H1 (cell line): ENCODE measurements at regions not wholly inside any gene's neighbourhood (a gene's known extent, or its start where the extent isn't known, plus 50 kb on each side); places are given as distances from the start of the nearest gene placed in this dataset.

Experiments
- CTCF ChIA-PET: fragments of 300-600 bp; sonication (Branson Sonifier 250); formaldehyde crosslinking; loops from one replicate; lab custom pipeline; 2021; ENCODE audit not compliant: partially characterized antibody; lab: Charles Lee
- POLR2A ChIA-PET: fragments of 300-600 bp; sonication (Branson Sonifier 250); formaldehyde crosslinking; loops from one replicate; lab custom pipeline; 2021; ENCODE audit warnings: inconsistent platforms; ENCODE audit not compliant: partially characterized antibody; lab: Charles Lee
- DNase-seq, 2 experiments: peaks; one replicate each; pipeline versions ENCODE4 v3.0.0 to v3.0.0-alpha.2; 2010 to 2022; ENCODE audit warnings: low spot score in 2 of 2, low read depth in 1 of 2, mixed read lengths in 1 of 2
- FAIRE-seq: peaks from 2 replicates; lab custom pipeline; 2011; peaks lifted over from hg19 to GRCh38; lab: Jason Lieb, UNC
- H2AFZ ChIP-seq: 2 replicates; pipeline ENCODE4 v1.8.1; 2012; ENCODE audit warnings: low read length, inconsistent platforms
- H2AK5ac ChIP-seq: 2 replicates; pipeline ENCODE4 v1.6.1; 2013; ENCODE audit warnings: low read depth, low read length
- H2BK120ac ChIP-seq: replicated peaks from 2 replicates; pipeline ENCODE3; 2013; ENCODE audit warnings: low read depth, low read length, inconsistent platforms
- H2BK12ac ChIP-seq: 2 replicates; pipeline ENCODE4 v1.6.1; 2013; ENCODE audit warnings: low read depth, low read length
- H2BK15ac ChIP-seq: 2 replicates; pipeline ENCODE4 v1.6.1; 2013; ENCODE audit warnings: low read length
- H2BK20ac ChIP-seq: 2 replicates; pipeline ENCODE4 v1.6.1; 2013; ENCODE audit warnings: low read length
- H2BK5ac ChIP-seq: 2 replicates; pipeline ENCODE4 v1.6.1; 2013; ENCODE audit warnings: low read depth, low read length
- H3K14ac ChIP-seq: 2 replicates; pipeline ENCODE4 v1.6.1; 2013; ENCODE audit warnings: inconsistent platforms; ENCODE audit not compliant: insufficient read length
- H3K18ac ChIP-seq: 2 replicates; pipeline ENCODE4 v1.6.1; 2013; ENCODE audit warnings: low read length; ENCODE audit errors: extremely low read depth
- H3K23ac ChIP-seq: 2 replicates; pipeline ENCODE4 v1.6.1; 2013; ENCODE audit warnings: inconsistent platforms; ENCODE audit not compliant: insufficient read length
- H3K23me2 ChIP-seq: 2 replicates; pipeline ENCODE4 v1.6.1; 2013; ENCODE audit warnings: low read depth, low read length
- H3K27ac ChIP-seq: 2 replicates; pipeline ENCODE4 v1.6.1; 2011; ENCODE audit warnings: low read depth, low read length, inconsistent platforms
- H3K27me3 ChIP-seq, 4 experiments: replicated peaks in 1 of 4; 1 replicate in 1 of 4; 2 replicates in 3 of 4; pipeline versions ENCODE4 v1.6.1 to v1.8.1; 2011 to 2013; ENCODE audit warnings: low read length in 3 of 4, mild to moderate bottlenecking in 3 of 4, inconsistent platforms in 2 of 4, mixed read lengths in 2 of 4, moderate library complexity in 1 of 4; ENCODE audit not compliant: control insufficient read depth in 3 of 4, insufficient read depth in 3 of 4; ENCODE audit errors: extremely low read depth in 1 of 4
- H3K36me3 ChIP-seq, 4 experiments: 2 replicates each; pipeline versions ENCODE4 v1.6.1 to v1.8.1; 2011 to 2013; ENCODE audit warnings: mild to moderate bottlenecking in 4 of 4, low read length in 3 of 4, moderate library complexity in 2 of 4, control low read depth in 1 of 4, inconsistent platforms in 1 of 4; ENCODE audit not compliant: insufficient read depth in 4 of 4, control insufficient read depth in 2 of 4
- H3K4ac ChIP-seq: replicated peaks from 2 replicates; pipeline ENCODE3; 2013; ENCODE audit warnings: low read length, low read depth, mixed read lengths, inconsistent platforms; ENCODE audit not compliant: insufficient read length
- H3K4me1 ChIP-seq, 4 experiments: replicated peaks in 1 of 4; 1 replicate in 1 of 4; 2 replicates in 3 of 4; pipeline versions ENCODE4 v1.6.1 to v1.8.1; 2011 to 2013; ENCODE audit warnings: low read length in 3 of 4, inconsistent platforms in 2 of 4, mixed read lengths in 1 of 4; ENCODE audit not compliant: insufficient read depth in 4 of 4, control insufficient read depth in 3 of 4
- H3K4me2 ChIP-seq, 2 experiments: 2 replicates each; pipeline versions ENCODE4 v1.6.1 to v1.8.1; 2011 to 2013; ENCODE audit warnings: low read depth in 2 of 2, low read length in 2 of 2, control low read depth in 1 of 2, inconsistent platforms in 1 of 2, mild to moderate bottlenecking in 1 of 2; ENCODE audit not compliant: insufficient read depth in 1 of 2
- H3K4me3 ChIP-seq, 4 experiments: fragments of 200-600, 300-600 bp in 1 of 4; sonication (generic), shearing (Covaris generic), sonication (Bioruptor Twin) in 1 of 4; 2 replicates each; pipeline versions ENCODE4 v1.5.1 to v1.8.1; 2011 to 2016; ENCODE audit warnings: low read length in 4 of 4, low read depth in 3 of 4, control low read depth in 2 of 4, inconsistent platforms in 2 of 4, mild to moderate bottlenecking in 2 of 4, mixed read lengths in 1 of 4, moderate library complexity in 1 of 4; ENCODE audit not compliant: insufficient read depth in 2 of 4; ENCODE audit errors: extremely low read depth in 1 of 4
- H3K56ac ChIP-seq: replicated peaks from 2 replicates; pipeline ENCODE3; 2013; ENCODE audit warnings: low read depth, mild to moderate bottlenecking, mixed read lengths, low read length, inconsistent platforms; ENCODE audit not compliant: insufficient read length
- H3K79me1 ChIP-seq: 2 replicates; pipeline ENCODE4 v1.6.1; 2013; ENCODE audit warnings: low read depth, low read length, control low read depth
- H3K79me2 ChIP-seq, 2 experiments: 2 replicates each; pipeline versions ENCODE4 v1.6.1 to v1.8.1; 2012 to 2013; ENCODE audit warnings: low read length in 2 of 2, mild to moderate bottlenecking in 2 of 2, inconsistent platforms in 1 of 2; ENCODE audit not compliant: insufficient read depth in 2 of 2, control insufficient read depth in 1 of 2
- H3K9ac ChIP-seq, 4 experiments: replicated peaks in 1 of 4; 1 replicate in 1 of 4; 2 replicates in 3 of 4; pipeline versions ENCODE4 v1.6.1 to v1.8.1; 2011 to 2013; ENCODE audit warnings: low read depth in 3 of 4, low read length in 3 of 4, control low read depth in 2 of 4, mild to moderate bottlenecking in 2 of 4, moderate library complexity in 2 of 4, inconsistent platforms in 1 of 4; ENCODE audit errors: extremely low read depth in 1 of 4
- H3K9me3 ChIP-seq, 2 experiments: 2 replicates each; pipeline versions ENCODE4 v1.6.1 to v1.8.1; 2012 to 2013; ENCODE audit warnings: mild to moderate bottlenecking in 2 of 2, moderate library complexity in 2 of 2, control low read depth in 1 of 2, inconsistent platforms in 1 of 2, low read depth in 1 of 2, low read length in 1 of 2, mixed read lengths in 1 of 2; ENCODE audit not compliant: insufficient read depth in 2 of 2
- H4K20me1 ChIP-seq, 2 experiments: replicated peaks in 1 of 2; 2 replicates each; pipeline versions ENCODE3 to v1.8.1; 2011 to 2013; ENCODE audit warnings: inconsistent platforms in 2 of 2, low read length in 2 of 2, mild to moderate bottlenecking in 1 of 2; ENCODE audit not compliant: insufficient read depth in 2 of 2, control insufficient read depth in 1 of 2
- H4K5ac ChIP-seq: 2 replicates; pipeline ENCODE4 v1.6.1; 2013; ENCODE audit warnings: low read length, low read depth, mixed read lengths, inconsistent platforms; ENCODE audit not compliant: insufficient read length
- H4K8ac ChIP-seq: 2 replicates; pipeline ENCODE4 v1.8.0; 2013; ENCODE audit warnings: mild to moderate bottlenecking, moderate library complexity, low read length, inconsistent platforms; ENCODE audit not compliant: insufficient read depth; ENCODE audit errors: extremely low read depth
- H4K91ac ChIP-seq: replicated peaks from 2 replicates; pipeline ENCODE3; 2013; ENCODE audit warnings: low read length, mixed read lengths, inconsistent platforms; ENCODE audit not compliant: insufficient read length
- BCL11A ChIP-seq, 2 experiments: IDR thresholded peaks; one replicate each; pipeline ENCODE4 v1.6.1; 2011; ENCODE audit warnings: low read depth in 2 of 2, low read length in 2 of 2, mild to moderate bottlenecking in 2 of 2
- FOSL1 ChIP-seq: IDR thresholded peaks from 2 replicates; pipeline ENCODE4 v1.6.1; 2011; ENCODE audit warnings: mild to moderate bottlenecking, low read depth, low read length, moderate library complexity; ENCODE audit not compliant: insufficient read depth
- JUND ChIP-seq: IDR thresholded peaks from 2 replicates; pipeline ENCODE4 v1.6.1; 2011; ENCODE audit warnings: mild to moderate bottlenecking, improper control_type of control experiment, low read length
- PHF8 ChIP-seq: fragments of 200-600 bp; sonication (generic); conservative IDR thresholded peaks from 2 replicates; pipeline ENCODE4 v1.7.1; 2012; ENCODE audit warnings: low read depth, mild to moderate bottlenecking, inconsistent platforms, low read length, moderate library complexity
- RNF2 ChIP-seq: fragments of 200-900, 300-1000 bp; sonication (generic); IDR thresholded peaks from 2 replicates; pipeline ENCODE4 v1.7.1; 2016; ENCODE audit warnings: borderline replicate concordance, low read depth, mild to moderate bottlenecking, antibody characterized with exemption, low read length; ENCODE audit not compliant: poor library complexity, severe bottlenecking; ENCODE audit errors: missing control alignments
- WGBS, 2 experiments: shearing (Covaris generic) in 1 of 2; methylation state at CpG; one replicate each; pipeline versions ENCODE4 v1.1.6 to v1.1.7; 2013 to 2015; ENCODE audit warnings: low lambda C conversion rate in 2 of 2, mixed read lengths in 2 of 2, inconsistent platforms in 1 of 2, low coverage in 1 of 2, missing lambda C conversion rate in 1 of 2; ENCODE audit not compliant: insufficient replicate concordance in 2 of 2, insufficient coverage in 1 of 2, insufficient read length in 1 of 2; ENCODE audit errors: extremely low coverage in 1 of 2, missing lambda C conversion rate in 1 of 2; 5-methylcytosine and 5-hydroxymethylcytosine counted together
- TF ChIP-seq, protein P1 (sequence below), 3 experiments: IDR thresholded peaks; 1 replicate in 2 of 3; 2 replicates in 1 of 3; pipeline versions ENCODE4 v1.5.1 to v1.6.1; 2011; ENCODE audit warnings: low read length in 3 of 3, mild to moderate bottlenecking in 3 of 3, inconsistent platforms in 2 of 3, low read depth in 1 of 3, moderate library complexity in 1 of 3; ENCODE audit not compliant: insufficient read depth in 1 of 3; ENCODE audit errors: control extremely low read depth in 1 of 3
- TF ChIP-seq, protein P2 (sequence below): IDR thresholded peaks from 2 replicates; pipeline ENCODE4 v1.6.1; 2012; ENCODE audit warnings: inconsistent platforms
- TF ChIP-seq, protein P3 (sequence below): IDR thresholded peaks from 2 replicates; pipeline ENCODE4 v1.6.1; 2012; ENCODE audit warnings: low read length, inconsistent platforms

DNA sequence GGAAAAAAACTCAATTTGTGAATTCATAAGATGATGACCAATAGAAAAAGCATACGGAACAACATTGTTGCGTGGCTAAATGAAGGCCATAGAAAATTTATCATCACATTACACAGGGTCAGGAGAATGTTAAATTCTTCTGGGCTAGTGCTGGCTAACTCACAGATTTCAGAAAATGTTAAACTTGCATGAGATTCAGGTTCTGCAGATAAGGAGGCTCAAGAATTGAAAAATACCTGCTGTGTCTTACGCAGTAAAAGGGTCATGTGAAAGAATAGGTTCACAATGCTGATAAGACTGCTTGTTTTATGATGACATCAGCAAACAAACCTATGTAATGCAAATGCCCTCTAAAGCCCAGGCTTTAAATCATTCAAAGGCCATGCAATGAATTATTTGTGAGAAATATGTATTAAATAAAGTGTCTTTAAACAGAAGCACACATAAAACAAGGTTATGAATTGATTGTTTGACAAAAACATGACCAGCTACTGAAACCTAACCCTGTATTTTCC is 378.8 kb downstream of the USP25 start:
- Histone ChIP-seq H3K56ac (no peak overlapping the region), H4K91ac (no peak overlapping the region), H2BK5ac (no peak overlapping the region), H2BK20ac (no peak overlapping the region), H3K36me3 (no peaks in the 10 kb centered on the region), H3K4me3 (no peak overlapping the region), H2BK120ac (no peak overlapping the region), H2AFZ (no peak overlapping the region), H3K27me3 (no peaks in the 10 kb centered on the region), H4K8ac (no peak overlapping the region), H3K79me1 (no peaks in the 10 kb centered on the region), H3K18ac (no peak overlapping the region), H3K4me2 (no peak overlapping the region), H2AK5ac (no peak overlapping the region), H3K9ac (no peak overlapping the region), H3K9me3 (no peaks in the 10 kb centered on the region), H3K4ac (no peak overlapping the region), H4K5ac (no peak overlapping the region), H3K79me2 (no peaks in the 10 kb centered on the region), H2BK12ac (no peak overlapping the region), H3K23me2 (no peaks in the 10 kb centered on the region), H2BK15ac (no peak overlapping the region), H3K4me1 (no peaks in the 10 kb centered on the region), H3K27ac (no peak overlapping the region), H3K23ac (no peak overlapping the region), H4K20me1 (no peaks in the 10 kb centered on the region), H3K14ac (no peak overlapping the region)
- ChIA-PET POLR2A (no interaction called here), CTCF (interaction anchor here (1.2 kb wide), 1 partner anchor 27 kb away, joined by 3 read pairs; no protein-coding TSS in a partner anchor)
- FAIRE-seq = no peak
- DNase-seq = no peak
- 91% methylated on average over 3 of the region's 3 CpGs; no CpG with 5 or more reads in 1 of the 2 experiments for WGBS, 2 experiments
- TF ChIP-seq, protein P1, sequence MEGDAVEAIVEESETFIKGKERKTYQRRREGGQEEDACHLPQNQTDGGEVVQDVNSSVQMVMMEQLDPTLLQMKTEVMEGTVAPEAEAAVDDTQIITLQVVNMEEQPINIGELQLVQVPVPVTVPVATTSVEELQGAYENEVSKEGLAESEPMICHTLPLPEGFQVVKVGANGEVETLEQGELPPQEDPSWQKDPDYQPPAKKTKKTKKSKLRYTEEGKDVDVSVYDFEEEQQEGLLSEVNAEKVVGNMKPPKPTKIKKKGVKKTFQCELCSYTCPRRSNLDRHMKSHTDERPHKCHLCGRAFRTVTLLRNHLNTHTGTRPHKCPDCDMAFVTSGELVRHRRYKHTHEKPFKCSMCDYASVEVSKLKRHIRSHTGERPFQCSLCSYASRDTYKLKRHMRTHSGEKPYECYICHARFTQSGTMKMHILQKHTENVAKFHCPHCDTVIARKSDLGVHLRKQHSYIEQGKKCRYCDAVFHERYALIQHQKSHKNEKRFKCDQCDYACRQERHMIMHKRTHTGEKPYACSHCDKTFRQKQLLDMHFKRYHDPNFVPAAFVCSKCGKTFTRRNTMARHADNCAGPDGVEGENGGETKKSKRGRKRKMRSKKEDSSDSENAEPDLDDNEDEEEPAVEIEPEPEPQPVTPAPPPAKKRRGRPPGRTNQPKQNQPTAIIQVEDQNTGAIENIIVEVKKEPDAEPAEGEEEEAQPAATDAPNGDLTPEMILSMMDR (IDR thresholded peaks at IDR 0.05; ENCODE audit: control extremely low read depth in 1 of 3, insufficient read depth in 1 of 3, low read depth in 1 of 3, low read length in 3 of 3) = no peak
- no peak for TF ChIP-seq FOSL1
- TF ChIP-seq BCL11A (IDR thresholded peaks at IDR 0.05; ENCODE audit: low read depth in 2 of 2, low read length in 2 of 2) = no peak
- TF ChIP-seq, protein P2, sequence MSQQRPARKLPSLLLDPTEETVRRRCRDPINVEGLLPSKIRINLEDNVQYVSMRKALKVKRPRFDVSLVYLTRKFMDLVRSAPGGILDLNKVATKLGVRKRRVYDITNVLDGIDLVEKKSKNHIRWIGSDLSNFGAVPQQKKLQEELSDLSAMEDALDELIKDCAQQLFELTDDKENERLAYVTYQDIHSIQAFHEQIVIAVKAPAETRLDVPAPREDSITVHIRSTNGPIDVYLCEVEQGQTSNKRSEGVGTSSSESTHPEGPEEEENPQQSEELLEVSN = no peak
- no peak for TF ChIP-seq JUND
- no peak for TF ChIP-seq RNF2
- TF ChIP-seq PHF8 = no peak
- TF ChIP-seq, protein P3, sequence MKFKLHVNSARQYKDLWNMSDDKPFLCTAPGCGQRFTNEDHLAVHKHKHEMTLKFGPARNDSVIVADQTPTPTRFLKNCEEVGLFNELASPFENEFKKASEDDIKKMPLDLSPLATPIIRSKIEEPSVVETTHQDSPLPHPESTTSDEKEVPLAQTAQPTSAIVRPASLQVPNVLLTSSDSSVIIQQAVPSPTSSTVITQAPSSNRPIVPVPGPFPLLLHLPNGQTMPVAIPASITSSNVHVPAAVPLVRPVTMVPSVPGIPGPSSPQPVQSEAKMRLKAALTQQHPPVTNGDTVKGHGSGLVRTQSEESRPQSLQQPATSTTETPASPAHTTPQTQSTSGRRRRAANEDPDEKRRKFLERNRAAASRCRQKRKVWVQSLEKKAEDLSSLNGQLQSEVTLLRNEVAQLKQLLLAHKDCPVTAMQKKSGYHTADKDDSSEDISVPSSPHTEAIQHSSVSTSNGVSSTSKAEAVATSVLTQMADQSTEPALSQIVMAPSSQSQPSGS = no peak
